ENCODE measurements at regions not wholly inside any gene's neighbourhood (a gene's known extent, or its start where the extent isn't known, plus 50 kb on each side); places are given as distances from the start of the nearest gene placed in this dataset.

GRCh38 chr4:152269448-152270191 is 266.3 kb downstream of the FBXW7 start:
- no peak for DNase-seq
- H3K36me3 Mint-ChIP-seq (ENCODE audit: low read depth): no peaks in the 10 kb centered on the region
- no peak overlapping the region for H3K27ac Mint-ChIP-seq
- H3K27me3 Mint-ChIP-seq: no peaks in the 10 kb centered on the region
- no peak overlapping the region for H3K4me3 Mint-ChIP-seq
- H3K4me1 Mint-ChIP-seq: peaks cover 4% of the 10 kb centered on the region
- intact Hi-C loops (cut with micrococcal nuclease): no loop called here
- H3K9me3 Mint-ChIP-seq: peaks cover 6% of the 10 kb centered on the region

- peaks cover 4% of the 10 kb centered on the region for H3K4me1 Mint-ChIP-seq
- H3K9me3 Mint-ChIP-seq: peaks cover 6% of the 10 kb centered on the region
- no peaks in the 10 kb centered on the region for H3K36me3 Mint-ChIP-seq (ENCODE audit: low read depth)
- H3K4me3 Mint-ChIP-seq: no peak overlapping the region
- no peak overlapping the region for H3K27ac Mint-ChIP-seq
- intact Hi-C loops (cut with micrococcal nuclease): no loop called here
- DNase-seq: no peak
- H3K27me3 Mint-ChIP-seq: peaks cover 5% of the 10 kb centered on the region
Measured at GRCh38 chr4:152267811-152268210, 268.1 kb downstream of the FBXW7 start.

- Mint-ChIP-seq H3K9me3 (peaks cover 6% of the 10 kb centered on the region), H3K36me3 (ENCODE audit: low read depth) (no peaks in the 10 kb centered on the region), H3K27me3 (peaks cover 5% of the 10 kb centered on the region), H3K27ac (no peak overlapping the region), H3K4me1 (peaks cover 4% of the 10 kb centered on the region), H3K4me3 (no peak overlapping the region)
- intact Hi-C loops (cut with micrococcal nuclease): no loop called here
- no peak for DNase-seq
Measured at GRCh38 chr4:152266831-152267480, 268.9 kb downstream of the FBXW7 start.

- DNase-seq: no peak
- H3K9me3 Mint-ChIP-seq: peaks cover 10% of the 10 kb centered on the region
- H3K4me1 Mint-ChIP-seq: peaks cover 4% of the 10 kb centered on the region
- peaks cover 5% of the 10 kb centered on the region for H3K27me3 Mint-ChIP-seq
- intact Hi-C loops (cut with micrococcal nuclease): no loop called here
- H3K36me3 Mint-ChIP-seq (ENCODE audit: low read depth): no peaks in the 10 kb centered on the region
- no peak overlapping the region for H3K4me3 Mint-ChIP-seq
- H3K27ac Mint-ChIP-seq: no peak overlapping the region
Measured at GRCh38 chr4:152265149-152265621, 270.7 kb downstream of the FBXW7 start.

- intact Hi-C loops (cut with micrococcal nuclease): no loop called here
- Mint-ChIP-seq H3K9me3 (peaks cover 16% of the 10 kb centered on the region), H3K4me1 (peaks cover 9% of the 10 kb centered on the region), H3K36me3 (ENCODE audit: low read depth) (peaks cover 3% of the 10 kb centered on the region), H3K4me3 (no peak overlapping the region), H3K27me3 (peaks cover 5% of the 10 kb centered on the region), H3K27ac (no peak overlapping the region)
- no peak for DNase-seq
Measured at GRCh38 chr4:152264106-152264505, 271.8 kb downstream of the FBXW7 start.

DNA sequence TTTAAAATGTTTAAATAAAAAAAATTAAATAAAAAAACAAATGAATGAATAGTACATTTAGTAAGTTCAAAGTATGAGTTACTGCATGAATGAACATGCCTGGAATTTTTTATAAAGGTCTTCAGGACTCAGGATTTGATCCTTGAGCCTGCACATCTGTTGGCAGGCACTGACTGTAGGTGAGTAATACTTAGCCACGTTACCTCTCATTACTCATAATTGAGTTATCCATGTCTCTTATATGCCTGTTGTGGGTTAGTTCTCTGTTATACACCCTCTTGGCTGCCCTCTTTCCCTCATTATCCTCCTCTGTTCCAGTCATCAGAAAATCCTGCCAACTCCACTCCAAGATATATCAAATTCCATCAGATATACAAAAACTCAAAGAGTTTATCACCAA is 276.0 kb downstream of the FBXW7 start:
- peaks cover 5% of the 10 kb centered on the region for H3K27me3 Mint-ChIP-seq
- H3K4me3 Mint-ChIP-seq: no peak overlapping the region
- peaks cover 5% of the 10 kb centered on the region for H3K36me3 Mint-ChIP-seq (ENCODE audit: low read depth)
- peaks cover 11% of the 10 kb centered on the region for H3K4me1 Mint-ChIP-seq
- peaks cover 9% of the 10 kb centered on the region for H3K9me3 Mint-ChIP-seq
- intact Hi-C loops (cut with micrococcal nuclease): loop anchor here (5.0 to 10.0 kb wide), 3 partner anchors 155 to 498 kb away; partner anchors contain the start of gene GATB
- no peak for DNase-seq
- H3K27ac Mint-ChIP-seq: no peak overlapping the region

GRCh38 chr4:152258804-152259708 is 276.8 kb downstream of the FBXW7 start:
- DNase-seq: peak; percentile 52
- intact Hi-C loops (cut with micrococcal nuclease): loop anchor here (5.0 to 10.0 kb wide), 3 partner anchors 154 to 497 kb away; partner anchors contain the start of gene GATB
- H3K27ac Mint-ChIP-seq: peak overlapping the region; percentile 54
- H3K4me3 Mint-ChIP-seq: no peak overlapping the region
- H3K36me3 Mint-ChIP-seq (ENCODE audit: low read depth): peaks cover 5% of the 10 kb centered on the region
- H3K4me1 Mint-ChIP-seq: peaks cover 14% of the 10 kb centered on the region
- peaks cover 9% of the 10 kb centered on the region for H3K9me3 Mint-ChIP-seq
- H3K27me3 Mint-ChIP-seq: peaks cover 3% of the 10 kb centered on the region

GRCh38 chr4:152258391-152258790 is 277.5 kb downstream of the FBXW7 start:
- Mint-ChIP-seq H3K4me3 (no peak overlapping the region), H3K27me3 (peaks cover 2% of the 10 kb centered on the region), H3K9me3 (peaks cover 9% of the 10 kb centered on the region), H3K36me3 (ENCODE audit: low read depth) (peaks cover 5% of the 10 kb centered on the region), H3K27ac (peak overlapping the region; percentile 54), H3K4me1 (peaks cover 14% of the 10 kb centered on the region)
- DNase-seq: peak; percentile 54
- intact Hi-C loops (cut with micrococcal nuclease): loop anchor here (5.0 to 10.0 kb wide), 3 partner anchors 154 to 496 kb away; partner anchors contain the start of gene GATB

DNA sequence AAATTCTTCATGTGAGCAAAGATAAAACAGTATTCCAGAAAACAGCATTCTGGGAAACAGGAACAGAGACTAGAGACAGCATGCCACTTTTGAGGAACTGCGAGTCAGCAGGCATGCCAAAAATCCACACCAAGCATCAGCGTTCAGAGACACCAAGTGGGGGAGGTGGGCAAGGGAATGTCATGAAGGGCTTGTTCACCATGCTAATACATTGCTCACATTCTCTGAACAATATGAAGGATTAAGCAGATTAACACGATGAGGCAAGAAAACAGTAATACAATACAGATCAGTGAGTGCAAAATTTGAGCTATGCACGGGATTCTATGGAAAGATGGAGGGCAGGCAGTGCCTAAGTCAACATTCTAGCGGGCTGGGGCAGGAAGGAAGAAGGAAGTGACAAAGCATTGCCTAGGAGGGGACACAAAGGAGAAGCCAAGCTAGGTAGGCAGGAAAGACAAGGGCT is 278.3 kb downstream of the FBXW7 start:
- Mint-ChIP-seq H3K4me1 (peaks cover 14% of the 10 kb centered on the region), H3K27ac (no peak overlapping the region), H3K9me3 (peaks cover 13% of the 10 kb centered on the region), H3K4me3 (no peak overlapping the region), H3K27me3 (no peaks in the 10 kb centered on the region), H3K36me3 (ENCODE audit: low read depth) (peaks cover 7% of the 10 kb centered on the region)
- intact Hi-C loops (cut with micrococcal nuclease): loop anchor here (5.0 to 10.0 kb wide), 3 partner anchors 153 to 495 kb away; partner anchors contain the start of gene GATB
- peak; percentile 53 for DNase-seq

DNA sequence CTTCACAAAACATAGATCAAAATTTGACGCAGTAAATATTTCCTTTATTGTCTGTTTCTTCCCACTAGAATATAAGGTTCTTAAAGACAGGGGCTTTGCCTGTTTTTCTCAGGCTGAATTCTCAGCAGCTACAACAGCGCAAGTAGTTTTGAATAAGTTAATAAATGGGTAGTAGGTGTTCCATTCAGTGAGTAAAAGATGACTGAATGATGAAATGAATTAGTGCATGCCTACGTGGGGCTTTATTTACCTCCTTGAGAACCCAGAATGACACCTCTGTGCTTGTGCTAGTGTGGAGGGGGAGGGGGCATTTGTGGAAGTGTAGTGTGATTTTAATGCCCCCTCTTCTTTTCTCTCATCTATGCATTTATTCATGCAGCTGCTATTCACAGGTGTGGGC is 278.9 kb downstream of the FBXW7 start:
- Mint-ChIP-seq H3K27me3 (no peaks in the 10 kb centered on the region), H3K36me3 (ENCODE audit: low read depth) (peaks cover 7% of the 10 kb centered on the region), H3K9me3 (peaks cover 13% of the 10 kb centered on the region), H3K27ac (no peak overlapping the region), H3K4me3 (no peak overlapping the region), H3K4me1 (peaks cover 14% of the 10 kb centered on the region)
- intact Hi-C loops (cut with micrococcal nuclease): loop anchor here (5.0 to 10.0 kb wide), 3 partner anchors 152 to 495 kb away; partner anchors contain the start of gene GATB
- peak; percentile 45 for DNase-seq

DNA sequence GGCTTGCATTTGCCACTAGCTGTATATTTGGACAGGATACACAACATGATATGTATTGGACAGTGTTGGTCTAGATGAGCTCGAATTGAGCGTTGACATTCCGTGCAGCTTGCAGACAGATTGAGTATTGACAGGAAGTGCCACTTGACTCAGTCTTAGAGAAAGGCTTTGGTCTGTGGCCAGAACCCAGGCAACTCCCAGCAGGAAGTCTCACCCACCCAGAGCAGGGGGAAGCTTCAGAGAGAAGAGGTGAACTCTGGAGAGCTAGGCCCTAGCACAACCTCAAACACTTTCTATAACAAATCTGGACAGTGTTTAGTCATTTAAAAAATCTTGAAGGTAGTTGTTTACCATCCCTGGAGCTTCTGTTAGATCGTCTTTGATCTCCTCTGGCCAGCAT is 280.5 kb downstream of the FBXW7 start:
- peaks cover 15% of the 10 kb centered on the region for H3K9me3 Mint-ChIP-seq
- H3K27me3 Mint-ChIP-seq: no peaks in the 10 kb centered on the region
- peaks cover 7% of the 10 kb centered on the region for H3K36me3 Mint-ChIP-seq (ENCODE audit: low read depth)
- H3K4me3 Mint-ChIP-seq: no peak overlapping the region
- H3K27ac Mint-ChIP-seq: no peak overlapping the region
- peak; percentile 90 for DNase-seq
- H3K4me1 Mint-ChIP-seq: peaks cover 14% of the 10 kb centered on the region
- intact Hi-C loops (cut with micrococcal nuclease): loop anchor here (1.0 to 10.0 kb wide), 6 partner anchors 35 to 493 kb away; partner anchors contain the start of gene GATB

- intact Hi-C loops (cut with micrococcal nuclease): no loop called here
- peaks cover 16% of the 10 kb centered on the region for H3K4me1 Mint-ChIP-seq
- peaks cover 2% of the 10 kb centered on the region for H3K36me3 Mint-ChIP-seq (ENCODE audit: low read depth)
- peak; percentile 39 for DNase-seq
- H3K27ac Mint-ChIP-seq: no peak overlapping the region
- peaks cover 6% of the 10 kb centered on the region for H3K27me3 Mint-ChIP-seq
- H3K9me3 Mint-ChIP-seq: peaks cover 25% of the 10 kb centered on the region
- H3K4me3 Mint-ChIP-seq: no peak overlapping the region
Measured at GRCh38 chr4:152248347-152248746, 287.5 kb downstream of the FBXW7 start.

- no peaks in the 10 kb centered on the region for H3K36me3 Mint-ChIP-seq (ENCODE audit: low read depth)
- peaks cover 21% of the 10 kb centered on the region for H3K9me3 Mint-ChIP-seq
- peaks cover 6% of the 10 kb centered on the region for H3K27me3 Mint-ChIP-seq
- intact Hi-C loops (cut with micrococcal nuclease): no loop called here
- H3K27ac Mint-ChIP-seq: no peak overlapping the region
- H3K4me1 Mint-ChIP-seq: peaks cover 19% of the 10 kb centered on the region
- no peak overlapping the region for H3K4me3 Mint-ChIP-seq
- DNase-seq: no peak
Measured at GRCh38 chr4:152247271-152247975, 288.5 kb downstream of the FBXW7 start.
